Liver (tissue), 8 donors: ENCODE measurements at regions not wholly inside any gene's neighbourhood (a gene's known extent, or its start where the extent isn't known, plus 50 kb on each side); places are given as distances from the start of the nearest gene placed in this dataset.

Experiments used
- DNase-seq: peaks from one replicate; pipeline ENCODE4 v3.0.0-alpha.2; 2017; ENCODE audit warnings: low spot score
- H3K27ac ChIP-seq, 2 donors: one replicate each; pipeline ENCODE4 v1.7.0; 2013; ENCODE audit warnings: inconsistent platforms in 2 of 2, low read length in 2 of 2, control low read depth in 1 of 2, low read depth in 1 of 2, mild to moderate bottlenecking in 1 of 2
- H3K27me3 ChIP-seq, 4 donors: one replicate each; pipeline versions ENCODE4 v1.6.1 to v1.7.0; 2013; ENCODE audit warnings: low read length in 3 of 4, inconsistent platforms in 1 of 4, mild to moderate bottlenecking in 1 of 4, moderate library complexity in 1 of 4; ENCODE audit not compliant: control insufficient read depth in 4 of 4, insufficient read depth in 4 of 4
- H3K36me3 ChIP-seq, 4 donors: one replicate each; pipeline versions ENCODE4 v1.6.1 to v1.7.0; 2013; ENCODE audit warnings: low read length in 3 of 4, mild to moderate bottlenecking in 3 of 4, low read depth in 1 of 4, moderate library complexity in 1 of 4; ENCODE audit not compliant: control insufficient read depth in 4 of 4, insufficient read depth in 3 of 4
- H3K4me1 ChIP-seq, 4 donors: one replicate each; pipeline versions ENCODE4 v1.6.1 to v1.7.0; 2013; ENCODE audit warnings: low read length in 3 of 4, mild to moderate bottlenecking in 3 of 4, moderate library complexity in 1 of 4; ENCODE audit not compliant: control insufficient read depth in 4 of 4, insufficient read depth in 4 of 4
- H3K4me3 ChIP-seq, 3 donors: one replicate each; pipeline versions ENCODE4 v1.6.1 to v1.7.0; 2013; ENCODE audit warnings: low read length in 3 of 3, control low read depth in 1 of 3, low read depth in 1 of 3, mild to moderate bottlenecking in 1 of 3
- H3K9ac ChIP-seq, 2 donors: one replicate each; pipeline ENCODE4 v1.7.0; 2013; ENCODE audit warnings: low read length in 2 of 2, mild to moderate bottlenecking in 2 of 2, moderate library complexity in 2 of 2, control low read depth in 1 of 2, low read depth in 1 of 2
- H3K9me3 ChIP-seq, 4 donors: one replicate each; pipeline versions ENCODE4 v1.6.1 to v1.7.0; 2013; ENCODE audit warnings: low read length in 3 of 4; ENCODE audit not compliant: control insufficient read depth in 4 of 4
- ATF3 ChIP-seq: IDR thresholded peaks from 2 replicates; pipeline ENCODE4 v1.6.1; 2016; ENCODE audit warnings: antibody characterized with exemption
- CTCF ChIP-seq: fragments of 150-350 bp; IDR thresholded peaks from 2 replicates; pipeline ENCODE4 v1.5.1; 2017; ENCODE audit warnings: improper control_type of control experiment, low read depth, low read length; ENCODE audit not compliant: missing input control
- EGR1 ChIP-seq, 2 donors: IDR thresholded peaks; 2 replicates each; pipeline ENCODE4 v1.6.1; 2016 to 2018; ENCODE audit warnings: antibody characterized with exemption in 2 of 2, low read depth in 2 of 2
- FOXA1 ChIP-seq: IDR thresholded peaks from 2 replicates; pipeline ENCODE4 v1.6.1; 2016; ENCODE audit warnings: antibody characterized with exemption
- FOXA2 ChIP-seq: IDR thresholded peaks from 2 replicates; pipeline ENCODE4 v1.6.1; 2016; ENCODE audit warnings: antibody characterized with exemption
- GABPA ChIP-seq, 2 donors: IDR thresholded peaks in 1 of 2; conservative IDR thresholded peaks in 1 of 2; 2 replicates each; pipeline ENCODE4 v1.6.1; 2016; ENCODE audit warnings: antibody characterized with exemption in 2 of 2, mild to moderate bottlenecking in 1 of 2, moderate library complexity in 1 of 2
- HNF4A ChIP-seq, 2 donors: conservative IDR thresholded peaks; 2 replicates each; pipeline ENCODE4 v1.6.1; 2016; ENCODE audit warnings: antibody characterized with exemption in 2 of 2, mild to moderate bottlenecking in 2 of 2
- HNF4G ChIP-seq: IDR thresholded peaks from 2 replicates; pipeline ENCODE4 v1.6.1; 2016; ENCODE audit warnings: antibody characterized with exemption
- JUND ChIP-seq, 2 donors: IDR thresholded peaks; 2 replicates each; pipeline ENCODE4 v1.6.1; 2016; ENCODE audit warnings: antibody characterized with exemption in 2 of 2
- MAX ChIP-seq: IDR thresholded peaks from 2 replicates; pipeline ENCODE4 v1.6.1; 2016; ENCODE audit warnings: antibody characterized with exemption
- NR2F2 ChIP-seq: IDR thresholded peaks from 2 replicates; pipeline ENCODE4 v1.6.1; 2016; ENCODE audit warnings: antibody characterized with exemption
- RAD21 ChIP-seq, 2 donors: IDR thresholded peaks; 2 replicates each; pipeline ENCODE4 v1.6.1; 2016; ENCODE audit warnings: antibody characterized with exemption in 2 of 2, mild to moderate bottlenecking in 2 of 2
- REST ChIP-seq: IDR thresholded peaks from 2 replicates; pipeline ENCODE4 v1.6.1; 2016; ENCODE audit warnings: antibody characterized with exemption, mild to moderate bottlenecking
- RXRA ChIP-seq, 2 donors: IDR thresholded peaks; 2 replicates each; pipeline ENCODE4 v1.6.1; 2017 to 2018; ENCODE audit warnings: antibody characterized with exemption in 2 of 2, mild to moderate bottlenecking in 1 of 2
- SP1 ChIP-seq: IDR thresholded peaks from 2 replicates; pipeline ENCODE4 v1.6.1; 2018; ENCODE audit warnings: antibody characterized with exemption, mild to moderate bottlenecking
- TAF1 ChIP-seq: conservative IDR thresholded peaks from 2 replicates; pipeline ENCODE4 v1.6.1; 2016; ENCODE audit warnings: antibody characterized with exemption, mild to moderate bottlenecking
- YY1 ChIP-seq: IDR thresholded peaks from 2 replicates; pipeline ENCODE4 v1.6.1; 2016; ENCODE audit warnings: antibody characterized with exemption, mild to moderate bottlenecking
- ZBTB33 ChIP-seq: IDR thresholded peaks from 2 replicates; pipeline ENCODE4 v1.6.1; 2016; ENCODE audit warnings: antibody characterized with exemption
- WGBS: extraction: QIAGEN DNeasy Blood & Tissue Kit; methylation state at CpG from one replicate; pipeline ENCODE4 v1.1.7; 2013; 5-methylcytosine and 5-hydroxymethylcytosine counted together
- donor health status: healthy.
- donor health status: healthy.
- donor health status: healthy.
- donor health status: healthy.
- donor health status: healthy.

- no peaks in the 10 kb centered on the region for H3K36me3 ChIP-seq
- no peak for DNase-seq
- H3K9ac ChIP-seq: no peak overlapping the region
- no peak for TF ChIP-seq EGR1 (IDR thresholded peaks at IDR 0.05; ENCODE audit: low read depth in 2 of 2)
- H3K27me3 ChIP-seq: peaks cover 0 to 2% (median 0%) of the 10 kb centered on the region in 4 donors
- no peak overlapping the region for H3K27ac ChIP-seq
- 83% methylated on average over 2 of the region's 2 CpGs for WGBS
- H3K9me3 ChIP-seq: no peaks in the 10 kb centered on the region
- H3K4me1 ChIP-seq: no peaks in the 10 kb centered on the region
- H3K4me3 ChIP-seq: no peak overlapping the region
Measured at GRCh38 chr5:111993242-111993641, 236.2 kb upstream of the NREP start.

GRCh38 chr5:111984044-111984443, 227.1 kb upstream of the NREP start:
- WGBS: 78% methylated on average over 2 of the region's 2 CpGs
- no peak overlapping the region for H3K27ac ChIP-seq
- H3K36me3 ChIP-seq: no peaks in the 10 kb centered on the region
- no peak for DNase-seq
- no peaks in the 10 kb centered on the region for H3K9me3 ChIP-seq
- H3K4me1 ChIP-seq: no peaks in the 10 kb centered on the region
- TF ChIP-seq FOXA1 (no peak), HNF4G (no peak), JUND (IDR thresholded peaks at IDR 0.05) (no peak), NR2F2 (no peak), HNF4A (conservative IDR thresholded peaks at IDR 0.05) (no peak), YY1 (no peak), CTCF (no peak), ATF3 (no peak), RXRA (IDR thresholded peaks at IDR 0.05) (no peak), FOXA2 (no peak), MAX (no peak), EGR1 (IDR thresholded peaks at IDR 0.05; ENCODE audit: low read depth in 2 of 2) (no peak), TAF1 (no peak), REST (no peak), RAD21 (IDR thresholded peaks at IDR 0.05) (no peak), SP1 (no peak), GABPA (IDR thresholded peaks at IDR 0.05 in 1 of 2, conservative IDR thresholded peaks at IDR 0.05 in 1 of 2) (no peak), ZBTB33 (no peak)
- H3K4me3 ChIP-seq: no peak overlapping the region
- H3K9ac ChIP-seq: no peak overlapping the region
- H3K27me3 ChIP-seq: no peaks in the 10 kb centered on the region
